Right lobe of liver (tissue), 6 donors: ENCODE measurements at regions not wholly inside any gene's neighbourhood (a gene's known extent, or its start where the extent isn't known, plus 50 kb on each side); places are given as distances from the start of the nearest gene placed in this dataset.

ENCODE experiments used
- ATAC-seq, 4 donors: fragments of 200-7000 bp; cut with Tn5 transposase; one replicate each; pipeline ENCODE4 v1.9.1; 2020; ENCODE audit warnings: mild to moderate bottlenecking in 4 of 4, moderate library complexity in 4 of 4
- DNase-seq, 3 donors: peaks; one replicate each; pipeline ENCODE4 v3.0.0-alpha.2; 2020
- H3K27ac ChIP-seq, 3 donors: fragments of 200-600 bp; one replicate each; pipeline ENCODE4 v1.8.0; 2022
- H3K27me3 ChIP-seq, 2 donors: fragments of 200-600 bp; one replicate each; pipeline ENCODE4 v1.8.0; 2022
- H3K36me3 ChIP-seq, 4 donors: fragments of 200-600 bp; sonication (generic) in 1 of 4; one replicate each; pipeline versions ENCODE4 v1.5.1 to v1.8.0; 2017 to 2022; ENCODE audit warnings: control low read depth in 1 of 4
- H3K4me1 ChIP-seq, 4 donors: fragments of 200-600 bp; sonication (generic) in 1 of 4; one replicate each; pipeline versions ENCODE4 v1.5.1 to v1.8.0; 2017 to 2022; ENCODE audit warnings: control low read depth in 1 of 4
- H3K4me3 ChIP-seq, 3 donors: fragments of 200-600 bp; one replicate each; pipeline ENCODE4 v1.8.0; 2022
- H3K9me3 ChIP-seq, 4 donors: fragments of 200-600 bp; sonication (generic) in 1 of 4; one replicate each; pipeline versions ENCODE4 v1.5.1 to v1.8.0; 2017 to 2022; ENCODE audit warnings: control low read depth in 1 of 4
- CTCF ChIP-seq, 4 donors: fragments of 200-600 bp in 3 of 4; fragments of 450-650 bp in 1 of 4; IDR thresholded peaks; one replicate each; pipeline versions ENCODE4 v1.5.1 to v1.8.0; 2016 to 2022; ENCODE audit warnings: antibody characterized with exemption in 4 of 4, mild to moderate bottlenecking in 2 of 4
- POLR2A ChIP-seq: fragments of 450-650 bp; IDR thresholded peaks from one replicate; pipeline ENCODE4 v1.6.1; 2017; ENCODE audit warnings: antibody characterized with exemption, mild to moderate bottlenecking
- WGBS: methylation state at CpG from one replicate; pipeline ENCODE4 v1.1.6; 2018; ENCODE audit warnings: low coverage, low lambda C conversion rate; ENCODE audit not compliant: insufficient coverage; ENCODE audit errors: missing lambda C conversion rate; 5-methylcytosine and 5-hydroxymethylcytosine counted together
- intact Hi-C, 2 donors: fragments of 100-400 bp; cut with DNase I; formaldehyde crosslinking; loops; one replicate each; pipeline versions ENCODE4 v1.11.2 to v1.14.1; 2022
- donor health status: DM: no; HTN: yes; CAD: no.
- donor health status: DM: no; HTN: no; CAD: no.
- donor health status: DM: no; HTN: no; CAD: no.
- donor health status: DM: no; HTN: yes; CAD: no.
- donor health status: DM: no; HTN: yes; CAD: no.

GRCh38 chr6:113082745-113083144, 735.6 kb downstream of the RFPL4B start:
- Histone ChIP-seq H3K4me1 (no peaks in the 10 kb centered on the region), H3K27ac (no peak overlapping the region), H3K36me3 (no peaks in the 10 kb centered on the region), H3K27me3 (no peaks in the 10 kb centered on the region), H3K9me3 (no peaks in the 10 kb centered on the region), H3K4me3 (no peak overlapping the region)
- DNase-seq, result no peak
- 33% methylated on average over 3 of the region's 3 CpGs for WGBS
- intact Hi-C loops, result no loop called here
- no peak for ATAC-seq
- no peak for TF ChIP-seq CTCF (IDR thresholded peaks at IDR 0.05)
- no peak for TF ChIP-seq POLR2A

GRCh38 chr6:113083947-113084346, 736.8 kb downstream of the RFPL4B start:
- no peak for TF ChIP-seq CTCF (IDR thresholded peaks at IDR 0.05)
- TF ChIP-seq POLR2A, result no peak
- no peak for ATAC-seq
- no peaks in the 10 kb centered on the region for H3K9me3 ChIP-seq
- no peak overlapping the region for H3K4me3 ChIP-seq
- DNase-seq, result no peak
- no peaks in the 10 kb centered on the region for H3K27me3 ChIP-seq
- WGBS, result 63% methylated on average over 3 of the region's 3 CpGs
- no peaks in the 10 kb centered on the region for H3K4me1 ChIP-seq
- H3K36me3 ChIP-seq, result no peaks in the 10 kb centered on the region
- intact Hi-C loops, result no loop called here
- H3K27ac ChIP-seq, result no peak overlapping the region

- WGBS, result 36% methylated on average over 7 of the region's 8 CpGs
- Histone ChIP-seq H3K9me3 (no peaks in the 10 kb centered on the region), H3K4me3 (no peak overlapping the region), H3K4me1 (no peaks in the 10 kb centered on the region), H3K36me3 (no peaks in the 10 kb centered on the region), H3K27me3 (no peaks in the 10 kb centered on the region), H3K27ac (no peak overlapping the region)
- no peak for DNase-seq
- no peak for ATAC-seq
- TF ChIP-seq CTCF (IDR thresholded peaks at IDR 0.05) (no peak), POLR2A (no peak)
- intact Hi-C loops, result no loop called here
These were observed 741.9 kb downstream of the RFPL4B start for GRCh38 chr6:113089056-113089455.

- no peak for ATAC-seq
- Histone ChIP-seq H3K4me3 (no peak overlapping the region), H3K27ac (no peak overlapping the region), H3K4me1 (no peaks in the 10 kb centered on the region), H3K9me3 (no peaks in the 10 kb centered on the region), H3K27me3 (no peaks in the 10 kb centered on the region), H3K36me3 (no peaks in the 10 kb centered on the region)
- WGBS, result 96% methylated on average over 3 of the region's 3 CpGs
- intact Hi-C loops, result no loop called here
- no peak for DNase-seq
- TF ChIP-seq CTCF (IDR thresholded peaks at IDR 0.05), result no peak
- TF ChIP-seq POLR2A, result no peak
These were observed 745.7 kb downstream of the RFPL4B start for GRCh38 chr6:113092795-113093194.

- WGBS, result 20% methylated on average over 3 of the region's 3 CpGs
- Histone ChIP-seq H3K4me3 (no peak overlapping the region), H3K36me3 (no peaks in the 10 kb centered on the region), H3K9me3 (no peaks in the 10 kb centered on the region), H3K4me1 (no peaks in the 10 kb centered on the region), H3K27ac (no peak overlapping the region), H3K27me3 (no peaks in the 10 kb centered on the region)
- no peak for ATAC-seq
- intact Hi-C loops, result no loop called here
- TF ChIP-seq POLR2A, result no peak
- TF ChIP-seq CTCF (IDR thresholded peaks at IDR 0.05), result no peak
- no peak for DNase-seq
These were observed 747.6 kb downstream of the RFPL4B start for GRCh38 chr6:113094779-113095178.
